ENCODE measurements at regions not wholly inside any gene's neighbourhood (a gene's known extent, or its start where the extent isn't known, plus 50 kb on each side); places are given as distances from the start of the nearest gene placed in this dataset.

- peak overlapping the region; percentile 45 for H2AFZ ChIP-seq (ENCODE audit: low read depth, low read length)
- no peaks in the 10 kb centered on the region for H3K9me1 ChIP-seq (ENCODE audit: control insufficient read depth, insufficient read depth, low read length)
- no peak overlapping the region for H3K27ac ChIP-seq (ENCODE audit: extremely low read depth, low read depth, low read length)
- no peaks in the 10 kb centered on the region for H3K36me3 ChIP-seq (ENCODE audit: control insufficient read depth, insufficient read depth, low read length)
- no peak overlapping the region; a peak in 1 of 4 replicates for H3K9ac ChIP-seq (ENCODE audit: insufficient read depth in 1 of 2, low read depth in 2 of 2, low read length in 2 of 2)
- peaks cover 3 to 10% of the 10 kb centered on the region in 2 experiments; a peak in 4 of 5 replicates for H3K4me1 ChIP-seq (replicated peaks in 1 of 2; ENCODE audit: control insufficient read depth in 2 of 2, insufficient read depth in 2 of 2, low read length in 2 of 2)
- CTCF ChIA-PET (ENCODE audit: low intra/inter-chr PET ratio): no interaction called here
- H3K4me3 ChIP-seq: no peak overlapping the region
- H3K27me3 ChIP-seq (ENCODE audit: control insufficient read depth in 2 of 2, insufficient read depth in 2 of 2, low read length in 2 of 2): no peaks in the 10 kb centered on the region
- intact Hi-C loops (cut with micrococcal nuclease) (no loop called here), in situ Hi-C loops (cut with MboI) (no loop called here)
- DNase-seq (ENCODE audit: extremely low read depth in 1 of 4, low spot score in 3 of 4) (no peak), FAIRE-seq (no peak), ATAC-seq (no peak)
- no peaks in the 10 kb centered on the region for H3K9me3 ChIP-seq (replicated peaks; ENCODE audit: control insufficient read depth, insufficient read depth, low read depth, low read length)
- POLR2A ChIA-PET: no interaction called here
- no TSS peak for BruUV-seq (replicated peaks)
- H3K79me2 ChIP-seq (ENCODE audit: control insufficient read depth, insufficient read depth, low read length): no peaks in the 10 kb centered on the region
- no peaks in the 10 kb centered on the region for H4K20me1 ChIP-seq (replicated peaks; ENCODE audit: control insufficient read depth, insufficient read depth, low read length)
- 31% methylated on average over 7 of the region's 7 CpGs for WGBS (ENCODE audit: insufficient coverage, low coverage, missing lambda C conversion rate)
- no peak overlapping the region for H3K4me2 ChIP-seq (ENCODE audit: insufficient read depth, low read length)
- no peak for TF ChIP-seq CTCF (IDR thresholded peaks at IDR 0.05 in 2 of 3, conservative IDR thresholded peaks at IDR 0.05 in 1 of 3; ENCODE audit: insufficient read depth in 2 of 3, low read depth in 1 of 3, low read length in 3 of 3)
- TF ChIP-seq GATA2 (CRISPR knock-in tag; IDR thresholded peaks at IDR 0.05): peak; percentile 28; the same call in 1 of the 2 replicates
- TF ChIP-seq CTBP1 (IDR thresholded peaks at IDR 0.05; ENCODE audit: borderline replicate concordance): peak; percentile 42; the same call in 1 of the 2 replicates
- TF ChIP-seq ELF1 (tag; IDR thresholded peaks at IDR 0.05): no peak
- TF ChIP-seq RBM17 (IDR thresholded peaks at IDR 0.05; ENCODE audit: borderline replicate concordance, low read depth, low read length): no peak
- TF ChIP-seq MEF2A (IDR thresholded peaks at IDR 0.05; ENCODE audit: control insufficient read depth, low read depth, low read length): no peak
- no peak for TF ChIP-seq PRPF4 (IDR thresholded peaks at IDR 0.05; ENCODE audit: insufficient read depth, low read depth, low read length, poor library complexity, severe bottlenecking)
- no peak for TF ChIP-seq ZNF695 (CRISPR knock-in tag; IDR thresholded peaks at IDR 0.05)
- no peak for TF ChIP-seq ZNF280B (CRISPR knock-in tag; IDR thresholded peaks at IDR 0.05)
- TF ChIP-seq ELK1 (CRISPR knock-in tag; IDR thresholded peaks at IDR 0.05): no peak
- no peak for TF ChIP-seq TCF7 (IDR thresholded peaks at IDR 0.05; ENCODE audit: borderline replicate concordance)
- TF ChIP-seq CBFA2T2 (conservative IDR thresholded peaks at IDR 0.05): no peak
- no peak for TF ChIP-seq ATF7 (IDR thresholded peaks at IDR 0.05)
- no peak for TF ChIP-seq DPF2 (IDR thresholded peaks at IDR 0.05)
- peak; percentile 84 for TF ChIP-seq MEIS2 (IDR thresholded peaks at IDR 0.05; ENCODE audit: partially characterized antibody)
- no peak for TF ChIP-seq HDGF (IDR thresholded peaks at IDR 0.05)
- no peak for TF ChIP-seq ZNF140 (CRISPR knock-in tag; IDR thresholded peaks at IDR 0.05)
- peak; percentile 30 to 56; a peak in 2 of 4 replicates for TF ChIP-seq FOXK2 (conservative IDR thresholded peaks at IDR 0.05 in 1 of 2, IDR thresholded peaks at IDR 0.05 in 1 of 2; ENCODE audit: low read depth in 2 of 2)
- TF ChIP-seq FOXA3 (CRISPR knock-in tag; conservative IDR thresholded peaks at IDR 0.05 in 1 of 2, IDR thresholded peaks at IDR 0.05 in 1 of 2): 0 out of 4 replicates have a peak, but pooled peaks of 1 of the 2 experiments have one; percentile 9
- TF ChIP-seq XRCC5 (IDR thresholded peaks at IDR 0.05; ENCODE audit: low read depth, low read length): no peak
Measured at GRCh38 chr1:227424159-227424680, 105.9 kb upstream of the CDC42BPA start.
